HL-60 (cell line): ENCODE measurements at regions not wholly inside any gene's neighbourhood (a gene's known extent, or its start where the extent isn't known, plus 50 kb on each side); places are given as distances from the start of the nearest gene placed in this dataset.

ENCODE experiments used
- DNase-seq, 2 experiments: peaks; one replicate each; pipeline ENCODE4 v3.0.0-alpha.2; 2010 to 2020; ENCODE audit warnings: low read depth in 1 of 2, low spot score in 1 of 2
- H3K27ac ChIP-seq: fragments of 250-450 bp; sonication (Bioruptor Pico); replicated peaks from 2 replicates; pipeline ENCODE4 v1.5.1; 2020; ENCODE audit warnings: mild to moderate bottlenecking, moderate library complexity
- H3K27me3 ChIP-seq: fragments of 250-450 bp; sonication (Bioruptor Pico); 2 replicates; pipeline ENCODE4 v1.5.1; 2021; ENCODE audit warnings: mild to moderate bottlenecking, moderate library complexity; ENCODE audit not compliant: insufficient read depth, poor library complexity, severe bottlenecking
- H3K4me3 ChIP-seq: replicated peaks from 2 replicates; pipeline ENCODE4 v1.5.1; 2011; ENCODE audit warnings: mild to moderate bottlenecking, control low read depth, low read length; ENCODE audit not compliant: insufficient read depth
- CTCF ChIP-seq: IDR thresholded peaks from one replicate; pipeline ENCODE4 v1.5.1; 2011; ENCODE audit warnings: low read length, control low read depth, inconsistent platforms; ENCODE audit not compliant: insufficient read depth
- GABPA ChIP-seq: IDR thresholded peaks from 2 replicates; pipeline ENCODE4 v1.6.1; 2012; ENCODE audit warnings: low read depth
- POLR2AphosphoS5 ChIP-seq: IDR thresholded peaks from 2 replicates; pipeline ENCODE4 v1.6.1; 2012; ENCODE audit warnings: low read depth
- REST ChIP-seq: IDR thresholded peaks from 2 replicates; pipeline ENCODE4 v1.6.1; 2012; ENCODE audit warnings: low read depth; ENCODE audit not compliant: insufficient replicate concordance
- SPI1 ChIP-seq: IDR thresholded peaks from 2 replicates; pipeline ENCODE4 v1.6.1; 2012; ENCODE audit warnings: low read depth, mild to moderate bottlenecking, borderline replicate concordance

GRCh38 chr4:129468624-129469023 is 372.7 kb downstream of the C4orf33 start:
- TF ChIP-seq POLR2AphosphoS5 (no peak), CTCF (no peak), GABPA (no peak), REST (no peak), SPI1 (no peak)
- H3K4me3 ChIP-seq = no peak overlapping the region
- no peaks in the 10 kb centered on the region for H3K27me3 ChIP-seq

DNA sequence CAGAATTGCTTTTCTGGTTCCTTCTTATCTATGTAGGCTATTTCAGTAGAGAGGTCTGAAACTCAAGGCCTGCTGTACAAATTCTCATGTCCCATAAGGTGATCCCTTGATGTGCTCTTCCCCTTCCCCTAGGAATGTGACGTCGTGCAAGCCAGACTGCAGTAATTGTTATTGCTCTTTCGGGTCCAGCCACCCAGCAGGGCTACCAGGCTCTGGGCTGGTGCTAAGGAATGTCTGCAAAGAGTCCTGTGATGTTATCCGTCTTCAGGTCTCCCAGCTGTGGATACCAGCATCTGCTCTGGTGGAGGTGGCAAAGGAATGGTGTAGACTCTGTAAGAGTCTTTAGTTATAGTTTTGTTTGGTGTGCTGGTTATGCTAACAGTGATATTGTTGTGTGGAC is 378.7 kb downstream of the C4orf33 start:
- H3K27ac ChIP-seq = no peak overlapping the region
- no peak for TF ChIP-seq POLR2AphosphoS5
- TF ChIP-seq REST = no peak
- TF ChIP-seq SPI1 = no peak
- TF ChIP-seq GABPA = no peak
- TF ChIP-seq CTCF = no peak
- H3K4me3 ChIP-seq = no peak overlapping the region
- no peak for DNase-seq
- H3K27me3 ChIP-seq = no peaks in the 10 kb centered on the region

More at GRCh38 chr4:129468624-129469023, 372.7 kb downstream of the C4orf33 start:
- H3K27ac ChIP-seq = no peak overlapping the region
- no peak for DNase-seq

DNA sequence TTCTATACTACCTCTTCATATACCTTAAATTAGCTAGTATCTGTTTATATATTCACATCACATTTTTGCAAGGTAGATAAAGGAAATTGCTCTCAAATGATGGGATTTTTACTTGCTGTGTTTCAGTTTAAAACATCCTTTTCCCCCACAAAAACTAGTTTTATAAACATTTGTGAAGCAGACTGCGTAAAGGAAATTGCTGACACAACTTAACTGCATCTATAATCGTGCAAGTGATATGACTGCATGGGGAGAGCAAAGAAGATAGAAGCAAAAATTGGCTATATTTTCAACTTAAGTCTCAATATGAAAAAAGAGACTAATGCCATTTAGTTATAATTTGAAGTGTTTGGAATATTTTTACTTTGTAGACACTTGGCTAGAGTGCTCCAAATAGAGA is 385.2 kb downstream of the C4orf33 start:
- TF ChIP-seq CTCF (no peak), POLR2AphosphoS5 (no peak), SPI1 (no peak), REST (no peak), GABPA (no peak)
- Histone ChIP-seq H3K27ac (no peak overlapping the region), H3K27me3 (no peaks in the 10 kb centered on the region), H3K4me3 (no peak overlapping the region)
- DNase-seq = no peak
